ENCODE measurements at regions not wholly inside any gene's neighbourhood (a gene's known extent, or its start where the extent isn't known, plus 50 kb on each side); places are given as distances from the start of the nearest gene placed in this dataset.

GRCh38 chr21:26412885-26413284 is 160.2 kb downstream of the CYYR1 start:
- no peak for TF ChIP-seq CTCF (IDR thresholded peaks at IDR 0.05; ENCODE audit: insufficient read depth, low read length, poor library complexity, severe bottlenecking)
- TF ChIP-seq EZH2phosphoT487 (conservative IDR thresholded peaks at IDR 0.05; ENCODE audit: low read length) = no peak
